ENCODE measurements at regions not wholly inside any gene's neighbourhood (a gene's known extent, or its start where the extent isn't known, plus 50 kb on each side); places are given as distances from the start of the nearest gene placed in this dataset.

- no peak for DNase-seq (ENCODE audit: low read depth, low spot score)
These were observed 86.0 kb downstream of the MID1IP1 start for GRCh38 chrX:38887222-38887621.

GRCh38 chrX:38890326-38890725, 89.1 kb downstream of the MID1IP1 start:
- no peak for DNase-seq (ENCODE audit: low read depth, low spot score)

GRCh38 chrX:38890963-38891362, 89.7 kb downstream of the MID1IP1 start:
- no peak for DNase-seq (ENCODE audit: low read depth, low spot score)

GRCh38 chrX:38891641-38892413, 90.6 kb downstream of the MID1IP1 start:
- no peak for DNase-seq (ENCODE audit: low read depth, low spot score)

- DNase-seq (ENCODE audit: low read depth, low spot score): no peak
These were observed 92.2 kb downstream of the MID1IP1 start for GRCh38 chrX:38893441-38893840.

- no peak for DNase-seq (ENCODE audit: low read depth, low spot score)
These were observed 94.5 kb downstream of the MID1IP1 start for GRCh38 chrX:38895775-38896174.

- DNase-seq (ENCODE audit: low read depth, low spot score): no peak
These were observed 95.6 kb downstream of the MID1IP1 start for GRCh38 chrX:38896724-38897298.

GRCh38 chrX:38898261-38898660, 97.0 kb downstream of the MID1IP1 start:
- DNase-seq (ENCODE audit: low read depth, low spot score): no peak

GRCh38 chrX:38899650-38900049, 98.4 kb downstream of the MID1IP1 start:
- DNase-seq (ENCODE audit: low read depth, low spot score): no peak

- no peak for DNase-seq (ENCODE audit: low read depth, low spot score)
These were observed 99.5 kb downstream of the MID1IP1 start for GRCh38 chrX:38900719-38901118.

- DNase-seq (ENCODE audit: low read depth, low spot score): no peak
These were observed 101.8 kb downstream of the MID1IP1 start for GRCh38 chrX:38902972-38903492.

GRCh38 chrX:38916801-38917200, 115.5 kb downstream of the MID1IP1 start:
- DNase-seq (ENCODE audit: low read depth, low spot score): no peak

GRCh38 chrX:38917954-38918353, 116.7 kb downstream of the MID1IP1 start:
- DNase-seq (ENCODE audit: low read depth, low spot score): no peak

GRCh38 chrX:38919202-38919601, 117.9 kb downstream of the MID1IP1 start:
- DNase-seq (ENCODE audit: low read depth, low spot score): no peak

- no peak for DNase-seq (ENCODE audit: low read depth, low spot score)
These were observed 118.7 kb downstream of the MID1IP1 start for GRCh38 chrX:38919853-38920528.

- DNase-seq (ENCODE audit: low read depth, low spot score): no peak
These were observed 122.3 kb downstream of the MID1IP1 start for GRCh38 chrX:38923451-38923969.

GRCh38 chrX:38927592-38927991, 126.3 kb downstream of the MID1IP1 start:
- DNase-seq (ENCODE audit: low read depth, low spot score): no peak

- DNase-seq (ENCODE audit: low read depth, low spot score): no peak
These were observed 128.7 kb downstream of the MID1IP1 start for GRCh38 chrX:38929966-38930421.

GRCh38 chrX:38930474-38930873, 129.2 kb downstream of the MID1IP1 start:
- DNase-seq (ENCODE audit: low read depth, low spot score): no peak

GRCh38 chrX:38935561-38935960, 134.3 kb downstream of the MID1IP1 start:
- DNase-seq (ENCODE audit: low read depth, low spot score): no peak

GRCh38 chrX:38937400-38937799, 136.1 kb downstream of the MID1IP1 start:
- DNase-seq (ENCODE audit: low read depth, low spot score): no peak

- no peak for DNase-seq (ENCODE audit: low read depth, low spot score)
These were observed 136.7 kb downstream of the MID1IP1 start for GRCh38 chrX:38937926-38938325.

Measured in ELF-1 (cell line).